ENCODE measurements at regions not wholly inside any gene's neighbourhood (a gene's known extent, or its start where the extent isn't known, plus 50 kb on each side); places are given as distances from the start of the nearest gene placed in this dataset.
"Not testable (repeated sequence)": the region's sequence is repeated elsewhere in the genome, so short reads cannot be mapped to it uniquely, and the experiment has no call there.

DNA sequence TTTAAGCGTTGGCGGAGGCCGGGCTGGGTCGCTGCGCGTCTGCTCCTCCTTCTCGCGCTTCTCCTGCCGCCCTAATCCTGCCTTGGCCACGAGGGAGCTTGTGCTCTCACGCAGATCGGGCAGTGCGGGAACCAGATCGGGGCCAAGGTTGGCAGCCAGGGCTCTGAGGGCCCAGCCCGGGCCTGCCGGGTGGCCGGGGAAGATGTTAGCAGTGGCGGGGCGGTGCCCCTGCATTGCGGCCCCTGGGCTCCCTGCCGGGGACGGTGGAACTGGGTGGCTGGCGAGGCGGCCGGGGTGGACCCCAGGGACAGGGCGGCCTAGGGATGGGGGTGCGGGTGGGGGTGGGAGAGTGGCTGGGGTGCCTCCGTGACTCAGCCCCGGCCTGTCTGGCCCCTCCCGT, 297.4 kb downstream of the CACNA1B start:
- H3K4me3 ChIP-seq (ENCODE audit: insufficient read length, low read depth); H3K27me3 ChIP-seq (ENCODE audit: insufficient read depth, insufficient read length); H3K36me3 ChIP-seq (ENCODE audit: insufficient read depth, insufficient read length, low read length); DNase-seq (ENCODE audit: low read depth, low spot score); H3K9me3 ChIP-seq (ENCODE audit: insufficient read depth, low read length); H3K9ac ChIP-seq (ENCODE audit: insufficient read length, low read depth); H3K4me1 ChIP-seq (ENCODE audit: insufficient read depth, insufficient read length): not testable (repeated sequence)

DNA sequence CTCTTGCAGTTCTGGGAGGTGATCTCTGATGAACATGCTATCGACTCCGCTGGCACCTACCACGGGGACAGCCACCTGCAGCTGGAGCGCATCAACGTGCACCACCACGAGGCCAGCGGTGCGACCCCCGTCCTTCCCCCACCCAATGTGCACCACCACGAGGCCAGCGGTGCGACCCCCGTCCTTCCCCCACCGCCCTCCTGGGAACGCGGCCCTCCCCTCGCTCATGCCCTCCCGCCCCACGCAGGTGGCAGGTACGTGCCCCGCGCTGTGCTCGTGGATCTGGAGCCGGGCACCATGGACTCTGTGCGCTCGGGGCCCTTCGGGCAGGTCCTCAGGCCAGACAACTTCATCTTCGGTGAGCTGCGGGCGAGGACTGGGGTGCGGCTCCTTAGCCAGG, 297.8 kb downstream of the CACNA1B start:
- not testable (repeated sequence) for H3K36me3 ChIP-seq (ENCODE audit: insufficient read depth, insufficient read length, low read length); H3K9me3 ChIP-seq (ENCODE audit: insufficient read depth, low read length); H3K9ac ChIP-seq (ENCODE audit: insufficient read length, low read depth); H3K4me3 ChIP-seq (ENCODE audit: insufficient read length, low read depth); DNase-seq (ENCODE audit: low read depth, low spot score); H3K4me1 ChIP-seq (ENCODE audit: insufficient read depth, insufficient read length); H3K27me3 ChIP-seq (ENCODE audit: insufficient read depth, insufficient read length)

DNA sequence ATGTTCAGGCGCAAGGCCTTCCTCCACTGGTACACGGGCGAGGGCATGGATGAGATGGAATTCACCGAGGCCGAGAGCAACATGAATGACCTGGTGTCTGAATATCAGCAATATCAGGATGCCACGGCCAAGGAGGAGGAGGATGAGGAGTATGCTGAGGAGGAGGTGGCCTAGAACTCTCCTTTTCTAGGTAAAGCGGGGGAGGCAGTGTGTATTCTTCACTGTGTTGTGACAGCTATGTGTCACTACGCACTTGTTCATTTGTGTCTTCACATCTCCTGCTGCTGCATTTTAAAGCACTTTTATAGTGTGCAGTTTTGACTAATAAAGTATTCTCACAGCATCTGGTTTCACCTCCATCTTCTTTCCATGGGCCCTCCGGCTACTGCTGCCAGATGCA, 299.5 kb downstream of the CACNA1B start:
- not testable (repeated sequence) for H3K4me1 ChIP-seq (ENCODE audit: insufficient read depth, insufficient read length); H3K36me3 ChIP-seq (ENCODE audit: insufficient read depth, insufficient read length, low read length); H3K9me3 ChIP-seq (ENCODE audit: insufficient read depth, low read length); H3K9ac ChIP-seq (ENCODE audit: insufficient read length, low read depth); H3K4me3 ChIP-seq (ENCODE audit: insufficient read length, low read depth); DNase-seq (ENCODE audit: low read depth, low spot score); H3K27me3 ChIP-seq (ENCODE audit: insufficient read depth, insufficient read length)

DNA sequence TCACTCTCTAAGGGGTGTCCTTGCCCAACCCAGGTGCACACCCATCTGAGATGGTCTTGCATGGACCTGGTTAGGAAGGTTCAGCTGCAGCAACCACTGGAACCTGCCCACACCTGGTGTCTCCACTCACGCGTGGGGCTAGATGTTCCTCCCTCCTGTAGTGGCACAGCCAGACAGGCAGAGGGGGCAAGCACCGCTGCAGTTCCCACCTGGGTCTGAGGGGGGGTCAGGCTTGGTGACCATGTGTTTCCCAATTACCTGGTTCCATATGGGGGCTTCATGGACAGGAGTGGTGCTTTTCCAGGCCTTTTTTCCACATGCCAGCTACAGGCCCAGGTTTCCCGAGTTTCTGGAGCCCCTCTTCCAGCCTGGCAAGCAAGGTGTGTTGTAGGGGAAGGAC, 301.4 kb downstream of the CACNA1B start:
- not testable (repeated sequence) for H3K27me3 ChIP-seq (ENCODE audit: insufficient read depth, insufficient read length); DNase-seq (ENCODE audit: low read depth, low spot score); H3K4me3 ChIP-seq (ENCODE audit: insufficient read length, low read depth)

DNA sequence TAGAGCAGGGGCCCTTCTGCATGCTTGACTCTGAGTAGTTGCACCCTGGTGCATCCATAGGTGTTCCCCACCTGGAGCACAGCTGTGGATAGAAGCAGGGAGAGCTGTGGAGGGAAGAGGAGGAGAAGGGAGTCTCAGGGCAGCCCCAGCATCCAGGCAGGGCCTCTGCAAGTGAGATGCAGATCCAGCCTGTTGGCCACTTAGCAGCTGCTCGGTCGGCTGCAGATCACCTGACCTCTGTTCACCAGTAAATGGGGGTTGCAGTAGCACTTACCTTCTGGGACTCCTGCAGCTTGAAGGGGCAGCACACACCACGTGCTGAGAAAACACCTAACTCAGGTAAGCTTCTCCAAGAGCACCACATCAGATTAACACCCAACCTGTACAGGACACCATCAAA, 302.1 kb downstream of the CACNA1B start:
- H3K4me1 ChIP-seq (ENCODE audit: insufficient read depth, insufficient read length); H3K27me3 ChIP-seq (ENCODE audit: insufficient read depth, insufficient read length); H3K36me3 ChIP-seq (ENCODE audit: insufficient read depth, insufficient read length, low read length); H3K9me3 ChIP-seq (ENCODE audit: insufficient read depth, low read length); DNase-seq (ENCODE audit: low read depth, low spot score); H3K4me3 ChIP-seq (ENCODE audit: insufficient read length, low read depth); H3K9ac ChIP-seq (ENCODE audit: insufficient read length, low read depth): not testable (repeated sequence)

More for the DNA sequence above, 301.4 kb downstream of the CACNA1B start:
- H3K9ac ChIP-seq (ENCODE audit: insufficient read length, low read depth); H3K36me3 ChIP-seq (ENCODE audit: insufficient read depth, insufficient read length, low read length); H3K9me3 ChIP-seq (ENCODE audit: insufficient read depth, low read length); H3K4me1 ChIP-seq (ENCODE audit: insufficient read depth, insufficient read length): not testable (repeated sequence)

DNA sequence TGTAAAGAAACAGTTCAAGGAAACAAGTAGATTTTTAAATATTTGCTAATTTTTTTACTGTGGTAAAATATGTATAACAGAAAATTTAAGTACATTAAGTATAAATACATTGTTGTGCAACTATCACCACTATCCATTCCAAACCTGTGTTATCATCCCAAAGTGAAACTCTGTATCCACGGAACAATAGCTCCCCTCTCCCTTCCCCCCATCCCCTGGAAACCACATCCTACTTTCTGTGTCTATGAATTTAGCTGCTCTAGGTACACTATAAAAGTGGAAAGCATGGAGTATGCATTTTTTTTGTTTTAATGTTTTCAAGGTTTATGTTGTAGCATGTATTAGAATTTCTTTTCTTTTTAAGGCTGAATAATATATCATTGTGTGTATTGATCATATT, 304.4 kb downstream of the CACNA1B start:
- H3K27me3 ChIP-seq (ENCODE audit: insufficient read depth, insufficient read length); H3K4me3 ChIP-seq (ENCODE audit: insufficient read length, low read depth); H3K36me3 ChIP-seq (ENCODE audit: insufficient read depth, insufficient read length, low read length); DNase-seq (ENCODE audit: low read depth, low spot score); H3K4me1 ChIP-seq (ENCODE audit: insufficient read depth, insufficient read length); H3K9me3 ChIP-seq (ENCODE audit: insufficient read depth, low read length); H3K9ac ChIP-seq (ENCODE audit: insufficient read length, low read depth): not testable (repeated sequence)

DNA sequence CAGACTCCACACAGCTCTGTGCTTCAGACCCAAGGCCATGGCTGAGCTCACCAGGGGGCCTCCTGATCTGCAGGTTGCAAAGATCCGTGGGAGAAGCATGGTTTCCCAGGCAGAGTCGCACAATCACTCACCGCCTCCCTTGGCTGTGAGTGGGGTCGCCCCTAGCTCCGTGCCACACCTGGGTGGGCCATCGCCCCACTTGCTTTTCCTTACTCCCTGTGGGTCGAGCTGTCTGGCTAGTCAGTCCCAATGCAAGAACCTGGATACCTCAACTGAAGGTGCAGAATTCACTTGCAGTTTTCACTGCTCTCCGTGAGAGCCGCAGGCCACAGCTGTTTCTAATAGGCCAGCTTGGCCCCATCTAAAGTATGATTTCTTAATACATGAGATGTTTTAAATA, 319.6 kb downstream of the CACNA1B start:
- not testable (repeated sequence) for H3K9me3 ChIP-seq (ENCODE audit: insufficient read depth, low read length); H3K9ac ChIP-seq (ENCODE audit: insufficient read length, low read depth); H3K27me3 ChIP-seq (ENCODE audit: insufficient read depth, insufficient read length); H3K4me1 ChIP-seq (ENCODE audit: insufficient read depth, insufficient read length); H3K4me3 ChIP-seq (ENCODE audit: insufficient read length, low read depth); DNase-seq (ENCODE audit: low read depth, low spot score); H3K36me3 ChIP-seq (ENCODE audit: insufficient read depth, insufficient read length, low read length)

DNA sequence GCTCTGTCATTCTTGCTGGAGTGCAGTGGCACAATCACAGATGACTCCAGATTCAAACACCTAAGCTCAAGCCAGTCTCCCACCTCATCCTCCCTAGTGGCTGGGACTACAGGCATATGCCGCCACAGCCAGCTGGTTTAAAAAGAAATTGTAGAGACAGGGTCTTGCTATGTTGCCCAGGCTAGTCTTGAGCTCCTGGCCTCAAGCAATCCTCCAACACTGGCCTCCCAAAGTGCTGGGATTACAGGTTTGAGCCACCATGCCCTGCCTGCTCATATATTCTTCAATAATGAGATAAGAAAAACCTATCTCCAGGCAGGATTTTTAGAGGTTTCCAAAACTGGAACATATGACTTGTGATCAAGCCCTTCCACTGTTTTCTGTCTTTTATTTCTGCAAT, 321.4 kb downstream of the CACNA1B start:
- not testable (repeated sequence) for H3K4me1 ChIP-seq (ENCODE audit: insufficient read depth, insufficient read length); H3K36me3 ChIP-seq (ENCODE audit: insufficient read depth, insufficient read length, low read length); H3K4me3 ChIP-seq (ENCODE audit: insufficient read length, low read depth); H3K9me3 ChIP-seq (ENCODE audit: insufficient read depth, low read length); H3K9ac ChIP-seq (ENCODE audit: insufficient read length, low read depth); H3K27me3 ChIP-seq (ENCODE audit: insufficient read depth, insufficient read length); DNase-seq (ENCODE audit: low read depth, low spot score)

DNA sequence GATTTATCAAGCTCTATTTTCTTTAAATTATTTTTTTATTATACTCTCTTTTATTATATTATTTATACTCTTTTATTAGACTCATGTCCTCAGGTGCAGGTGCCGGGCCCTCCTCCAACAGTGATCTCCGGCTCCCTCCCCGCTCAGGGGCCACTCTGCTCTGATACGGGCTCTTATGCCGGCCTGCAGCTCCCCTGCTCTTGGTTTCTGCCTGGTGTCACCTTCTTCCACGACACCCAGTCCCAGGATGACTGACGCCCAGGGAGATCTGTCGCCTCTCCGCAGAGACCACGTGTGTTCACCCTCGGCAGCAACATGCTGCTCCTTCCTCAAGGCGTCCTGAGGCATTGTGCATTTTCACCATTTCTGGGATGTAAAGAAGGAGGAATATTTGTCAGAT, 322.3 kb downstream of the CACNA1B start:
- not testable (repeated sequence) for H3K27me3 ChIP-seq (ENCODE audit: insufficient read depth, insufficient read length); H3K4me3 ChIP-seq (ENCODE audit: insufficient read length, low read depth)

DNA sequence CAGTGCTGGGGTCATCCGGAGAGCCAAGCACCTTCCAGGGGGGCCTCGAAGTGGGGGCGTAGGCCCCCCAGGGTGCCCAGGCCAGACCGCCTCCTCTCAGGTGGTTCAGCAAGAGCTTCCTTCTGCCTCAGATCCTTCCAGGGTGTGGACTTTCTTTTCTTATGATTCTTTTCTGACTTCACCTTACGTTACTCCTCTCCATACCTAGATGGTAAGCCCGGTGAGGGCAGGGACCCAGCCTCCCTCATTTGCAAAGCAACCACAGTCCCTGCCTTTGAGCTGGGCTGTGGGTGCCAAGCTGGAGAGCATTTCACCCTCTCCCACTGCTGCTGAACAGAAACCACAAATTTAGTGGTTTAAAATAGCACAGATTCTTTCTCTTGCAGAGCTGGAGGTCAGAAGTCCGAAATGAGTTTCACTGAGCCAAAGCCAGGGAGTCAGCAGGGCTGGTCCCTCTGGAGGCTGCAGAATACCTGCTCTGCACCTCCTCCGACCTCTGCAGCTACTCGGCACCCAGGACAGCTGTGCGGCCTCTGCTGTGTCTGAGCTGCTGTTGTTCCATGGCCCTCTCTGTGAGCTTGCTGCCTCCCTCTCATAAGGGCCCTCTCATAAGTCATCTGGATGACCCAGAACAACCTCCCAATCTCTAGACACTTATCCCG, 323.0 kb downstream of the CACNA1B start:
- H3K27me3 ChIP-seq (ENCODE audit: insufficient read depth, insufficient read length); H3K36me3 ChIP-seq (ENCODE audit: insufficient read depth, insufficient read length, low read length); H3K4me1 ChIP-seq (ENCODE audit: insufficient read depth, insufficient read length); H3K4me3 ChIP-seq (ENCODE audit: insufficient read length, low read depth); H3K9ac ChIP-seq (ENCODE audit: insufficient read length, low read depth); DNase-seq (ENCODE audit: low read depth, low spot score); H3K9me3 ChIP-seq (ENCODE audit: insufficient read depth, low read length): not testable (repeated sequence)

More for the DNA sequence above, 322.3 kb downstream of the CACNA1B start:
- not testable (repeated sequence) for H3K9ac ChIP-seq (ENCODE audit: insufficient read length, low read depth); H3K36me3 ChIP-seq (ENCODE audit: insufficient read depth, insufficient read length, low read length); H3K4me1 ChIP-seq (ENCODE audit: insufficient read depth, insufficient read length); H3K9me3 ChIP-seq (ENCODE audit: insufficient read depth, low read length); DNase-seq (ENCODE audit: low read depth, low spot score)

DNA sequence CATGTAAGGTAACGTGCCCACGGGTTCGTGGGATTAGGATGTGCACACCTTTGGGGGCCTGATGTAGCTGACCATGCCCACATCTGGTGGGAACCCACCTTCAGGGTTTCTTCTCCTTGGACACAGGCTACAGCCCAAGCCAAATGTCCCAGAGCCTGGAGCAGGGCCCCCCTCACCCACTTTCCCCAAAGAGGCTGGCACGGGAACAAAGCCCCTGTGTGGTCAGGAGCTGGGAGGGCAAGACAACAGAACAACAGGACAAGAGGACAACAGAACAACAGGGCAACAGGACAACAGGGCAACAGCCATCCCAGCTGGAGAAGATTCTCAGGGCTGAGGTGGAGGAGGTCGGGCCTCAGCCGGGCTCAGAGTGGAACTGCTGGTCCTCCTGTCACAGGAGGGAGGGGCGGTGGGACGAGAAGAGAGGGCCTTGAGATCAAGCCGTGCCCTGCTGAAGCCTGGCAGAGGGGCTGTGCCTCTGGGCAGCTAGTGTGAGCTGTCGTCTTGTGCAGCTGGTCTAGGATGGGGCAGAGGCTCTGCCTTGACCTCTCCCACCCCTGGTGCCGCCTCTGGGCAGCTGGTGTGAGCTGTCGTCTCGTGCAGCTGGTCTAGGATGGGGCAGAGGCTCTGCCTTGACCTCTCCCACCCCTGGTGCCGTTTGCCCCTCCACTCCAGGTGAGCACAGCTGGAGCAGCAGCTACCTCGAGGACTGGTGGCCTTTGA, 323.7 kb downstream of the CACNA1B start:
- DNase-seq (ENCODE audit: low read depth, low spot score); H3K4me3 ChIP-seq (ENCODE audit: insufficient read length, low read depth); H3K9me3 ChIP-seq (ENCODE audit: insufficient read depth, low read length); H3K36me3 ChIP-seq (ENCODE audit: insufficient read depth, insufficient read length, low read length); H3K27me3 ChIP-seq (ENCODE audit: insufficient read depth, insufficient read length); H3K4me1 ChIP-seq (ENCODE audit: insufficient read depth, insufficient read length); H3K9ac ChIP-seq (ENCODE audit: insufficient read length, low read depth): not testable (repeated sequence)

DNA sequence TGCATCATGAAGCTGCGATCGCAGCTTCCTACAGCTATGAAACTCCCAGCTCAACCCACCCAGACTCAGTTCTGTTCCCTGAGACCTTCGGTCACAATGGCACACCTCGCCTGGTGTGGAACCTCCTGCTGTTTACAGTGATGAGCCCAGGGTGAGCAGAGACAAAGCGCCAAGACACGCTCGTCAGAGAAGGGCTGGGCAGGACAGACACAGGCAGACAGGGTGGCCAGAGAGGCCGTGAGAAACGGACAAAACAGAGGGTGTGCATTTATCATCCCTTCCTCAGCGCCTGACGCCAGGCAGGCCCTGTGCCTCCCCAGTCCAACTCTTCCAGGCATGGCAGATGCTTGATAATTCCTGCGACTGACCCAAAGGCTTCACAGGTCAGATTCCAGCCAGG, 324.5 kb downstream of the CACNA1B start:
- H3K9ac ChIP-seq (ENCODE audit: insufficient read length, low read depth); H3K9me3 ChIP-seq (ENCODE audit: insufficient read depth, low read length); H3K27me3 ChIP-seq (ENCODE audit: insufficient read depth, insufficient read length); DNase-seq (ENCODE audit: low read depth, low spot score); H3K4me1 ChIP-seq (ENCODE audit: insufficient read depth, insufficient read length); H3K36me3 ChIP-seq (ENCODE audit: insufficient read depth, insufficient read length, low read length); H3K4me3 ChIP-seq (ENCODE audit: insufficient read length, low read depth): not testable (repeated sequence)

Data from NT2/D1 (cell line).